IPS-NIHi11 (cell line): ENCODE measurements at regions not wholly inside any gene's neighbourhood (a gene's known extent, or its start where the extent isn't known, plus 50 kb on each side); places are given as distances from the start of the nearest gene placed in this dataset.
A peak's percentile ranks its signal among the peaks of the same experiment; 100 is the strongest.

Source experiments
- DNase-seq: peaks from one replicate; pipeline ENCODE4 v3.0.0; 2012; ENCODE audit warnings: mixed read lengths, low spot score

DNA sequence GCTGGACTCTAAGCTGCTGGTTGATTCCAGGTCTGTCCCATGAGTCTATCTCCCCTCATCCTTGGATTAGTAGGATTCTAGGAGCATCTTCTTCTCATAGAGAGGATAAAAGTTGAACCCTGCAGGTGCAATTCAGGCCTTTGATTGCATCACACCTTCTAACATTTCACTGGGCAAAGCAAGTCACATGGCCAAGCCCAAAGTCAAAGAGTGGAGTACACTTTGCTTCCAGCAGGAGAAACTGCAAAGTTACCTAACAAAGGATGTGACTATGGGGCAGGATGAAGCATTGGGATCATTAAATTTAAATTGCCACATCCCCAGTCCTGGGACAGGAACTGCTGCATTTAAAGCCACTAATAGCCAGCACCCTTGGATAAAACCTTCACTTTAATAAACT lies 51.0 kb upstream of the EGFLAM start:
- no peak for DNase-seq

DNA sequence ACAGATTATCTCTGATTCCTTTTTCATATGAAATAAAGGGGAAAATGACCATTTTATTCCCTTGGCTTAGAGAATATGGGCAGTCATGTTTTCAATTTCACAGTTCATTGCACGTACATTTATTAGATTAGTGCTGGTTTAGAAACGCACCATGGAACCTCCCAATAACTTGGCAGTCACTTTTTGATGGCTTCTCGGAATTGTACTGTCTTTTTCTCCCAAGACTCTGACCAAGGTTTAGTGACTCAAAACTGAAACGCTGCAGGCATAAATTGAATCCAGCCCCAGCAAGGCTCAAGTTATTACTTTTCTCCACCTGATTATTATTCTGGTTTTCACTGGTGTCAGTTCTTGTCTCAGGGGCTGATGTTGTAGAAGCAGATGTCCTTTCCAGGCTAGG lies 55.6 kb upstream of the EGFLAM start:
- DNase-seq, result no peak

DNA sequence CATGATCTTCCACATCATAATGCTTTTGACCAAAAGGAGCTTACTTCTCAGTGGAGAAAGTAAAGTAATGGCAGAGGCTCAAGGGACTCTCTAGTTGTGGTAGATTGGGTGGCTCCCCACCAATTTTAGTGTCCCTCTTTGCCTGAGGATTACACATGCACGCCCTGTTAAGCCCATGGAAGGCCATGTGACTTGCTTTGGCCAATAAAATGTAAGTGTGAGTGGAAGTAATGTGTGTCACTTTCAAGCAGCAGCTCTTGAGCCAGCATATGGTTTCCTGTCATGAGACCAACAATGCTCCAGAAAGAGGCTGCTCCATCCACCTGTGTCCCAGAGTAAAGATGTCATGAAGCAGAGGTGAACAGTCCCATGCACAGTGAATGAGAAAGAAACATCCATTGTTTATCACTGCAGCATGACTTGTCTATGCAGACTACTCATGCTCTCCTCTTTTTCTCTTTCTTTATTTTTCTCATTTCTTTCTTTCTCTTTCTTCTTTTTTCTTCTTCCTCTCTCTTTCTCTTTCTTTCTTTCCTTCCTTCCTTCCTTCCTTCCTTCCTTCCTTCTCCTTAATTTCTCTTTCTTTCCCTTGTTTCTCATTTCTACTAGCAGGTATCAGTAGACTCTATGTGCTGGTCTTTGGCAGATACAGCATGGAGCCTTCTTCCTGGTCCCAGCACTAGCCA lies 57.3 kb upstream of the EGFLAM start:
- no peak for DNase-seq

DNA sequence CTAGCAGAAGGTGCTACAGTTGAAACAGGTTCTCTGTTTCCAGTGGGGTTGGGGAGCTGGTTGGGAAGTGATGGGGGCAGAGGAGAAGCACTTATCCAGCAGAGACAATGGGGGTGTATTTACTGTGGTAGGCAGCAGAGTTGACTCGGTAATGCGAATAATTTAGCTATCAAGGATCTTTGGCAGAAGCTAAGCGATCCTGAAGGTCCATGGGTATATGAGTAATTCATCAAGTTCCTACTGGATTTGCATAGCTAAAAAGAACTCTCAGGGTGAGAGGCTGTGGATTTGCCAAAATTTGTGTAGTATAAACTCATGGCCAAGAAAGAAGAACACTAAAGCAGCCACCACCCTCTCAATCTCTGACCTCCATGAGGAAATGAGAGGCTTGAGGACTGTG lies 61.2 kb upstream of the EGFLAM start:
- DNase-seq, result no peak

- DNase-seq, result peak; percentile 90
These were observed 65.3 kb upstream of the EGFLAM start for GRCh38 chr5:38193015-38193581.

GRCh38 chr5:38191693-38192092 lies 66.7 kb upstream of the EGFLAM start:
- no peak for DNase-seq

GRCh38 chr5:38190111-38190510 lies 68.2 kb upstream of the EGFLAM start:
- DNase-seq, result no peak

- DNase-seq, result peak; percentile 20
These were observed 69.3 kb upstream of the EGFLAM start for GRCh38 chr5:38189081-38189504.

GRCh38 chr5:38188591-38188990 lies 69.8 kb upstream of the EGFLAM start:
- DNase-seq, result no peak

GRCh38 chr5:38187532-38187931 lies 70.8 kb upstream of the EGFLAM start:
- DNase-seq, result no peak

- DNase-seq, result no peak
These were observed 73.7 kb upstream of the EGFLAM start for GRCh38 chr5:38184627-38185026.

DNA sequence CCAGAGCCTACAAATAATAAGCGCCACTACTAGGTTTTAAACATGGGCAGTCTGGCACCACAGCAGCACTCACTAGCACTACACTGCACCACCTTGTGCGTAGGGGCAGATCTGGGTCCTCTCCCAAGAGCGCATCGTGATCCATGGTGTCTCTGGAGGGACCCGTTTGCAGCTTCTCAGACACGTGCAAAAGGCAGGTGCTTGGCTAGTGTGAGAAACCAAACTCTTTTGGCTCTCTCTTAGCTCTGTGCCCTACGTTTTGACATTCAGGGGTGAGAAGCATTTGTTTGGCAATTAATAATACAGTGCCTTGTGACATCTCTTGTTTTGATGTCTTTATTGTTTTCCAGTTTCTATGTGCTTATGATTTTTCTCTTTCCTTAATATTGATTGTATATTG lies 75.4 kb upstream of the EGFLAM start:
- no peak for DNase-seq

DNA sequence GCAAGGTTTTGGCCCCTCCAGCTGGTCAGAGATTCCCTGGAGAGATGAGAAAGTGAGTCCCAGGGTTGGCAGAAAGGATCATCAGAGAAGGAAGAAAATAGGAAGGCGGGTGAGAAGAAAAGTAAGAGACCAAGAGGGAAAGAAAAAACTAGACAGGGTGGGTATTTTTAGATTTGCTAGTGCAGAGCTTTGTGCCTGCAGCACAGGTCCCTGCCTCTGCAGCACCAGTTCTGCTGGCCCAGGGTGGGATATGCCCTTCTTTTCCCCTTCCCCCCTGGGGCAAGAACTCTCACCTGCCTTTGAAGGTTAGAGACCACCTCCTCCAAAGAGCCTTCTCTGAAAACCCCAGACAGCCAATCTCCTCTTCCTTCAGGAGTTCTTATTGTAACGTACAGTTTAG lies 90.3 kb upstream of the EGFLAM start:
- no peak for DNase-seq

DNA sequence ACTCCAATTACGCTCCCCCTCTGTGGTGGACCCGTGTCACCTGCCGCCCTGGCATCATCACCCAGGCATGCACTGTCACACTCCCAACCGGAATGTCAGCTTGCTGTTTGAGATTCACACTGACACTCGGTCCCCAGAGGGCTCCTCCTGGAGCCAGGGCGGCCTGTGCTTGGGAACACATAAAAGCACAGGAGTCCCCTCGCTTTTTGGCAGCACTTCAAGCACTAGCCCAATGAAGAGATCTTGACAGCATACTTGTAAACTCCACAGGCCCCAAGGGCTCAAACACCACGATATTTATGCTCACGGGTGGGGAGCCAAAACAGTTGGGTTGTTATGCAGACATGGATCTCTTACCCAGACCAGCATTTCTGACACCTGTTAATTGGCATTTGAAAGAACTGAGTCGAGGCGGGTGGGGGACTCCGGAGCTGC lies 90.8 kb upstream of the EGFLAM start:
- DNase-seq, result peak; percentile 31

- DNase-seq, result no peak
These were observed 91.5 kb upstream of the EGFLAM start for GRCh38 chr5:38166832-38167231.

- no peak for DNase-seq
These were observed 92.9 kb upstream of the EGFLAM start for GRCh38 chr5:38165435-38165834.

GRCh38 chr5:38164776-38165399 lies 93.5 kb upstream of the EGFLAM start:
- DNase-seq, result no peak

DNA sequence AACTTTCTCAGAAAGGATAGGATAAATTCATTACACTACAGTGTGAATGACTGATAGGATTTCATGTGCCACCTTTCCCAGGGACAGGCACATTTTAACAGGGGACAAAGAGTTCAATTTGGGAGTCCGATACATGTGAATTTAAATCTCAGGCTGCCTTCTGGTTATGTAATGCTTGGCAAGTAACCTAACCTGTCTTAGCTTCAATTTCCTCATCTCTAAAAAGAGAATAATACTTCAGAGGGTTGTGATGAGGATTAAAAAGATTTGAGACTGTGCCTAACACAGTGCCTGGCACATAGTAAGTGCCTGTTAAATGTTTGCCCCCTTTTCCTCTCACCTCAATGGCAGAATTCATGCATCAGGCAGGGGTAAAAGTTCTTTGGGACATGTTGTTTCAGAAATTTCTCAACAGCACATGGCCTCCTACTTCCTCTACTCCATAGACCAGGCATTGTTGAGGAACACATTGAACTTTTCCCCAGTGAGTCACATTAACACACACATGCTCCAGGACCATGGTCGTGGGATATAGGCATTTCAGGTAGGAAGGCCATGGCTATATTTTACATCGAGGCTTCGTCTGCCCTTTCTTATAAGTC lies 94.6 kb upstream of the EGFLAM start:
- no peak for DNase-seq

GRCh38 chr5:38162625-38163024 lies 95.7 kb upstream of the EGFLAM start:
- DNase-seq, result no peak

- DNase-seq, result no peak
These were observed 101.3 kb upstream of the EGFLAM start for GRCh38 chr5:38157024-38157423.

GRCh38 chr5:38154615-38155204 lies 103.6 kb upstream of the EGFLAM start:
- no peak for DNase-seq

DNA sequence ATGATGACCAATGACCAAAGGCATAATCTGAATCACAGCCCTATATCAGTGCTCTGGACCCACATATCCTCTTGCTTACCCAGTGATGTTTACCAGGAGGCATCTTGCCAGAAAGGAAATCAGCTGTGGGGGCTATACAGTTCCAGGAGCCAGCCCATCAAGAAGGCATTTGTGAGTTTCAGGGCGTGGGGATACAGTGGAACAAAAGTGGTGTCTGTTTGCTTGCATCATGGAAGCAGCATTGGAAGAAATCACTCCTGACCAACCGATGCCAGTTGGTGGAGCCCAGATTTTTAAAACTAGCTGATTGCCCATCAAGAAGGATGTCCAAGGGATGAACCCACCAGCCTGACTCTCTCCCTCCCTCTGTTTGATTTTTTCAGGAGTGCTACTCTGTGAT lies 106.5 kb upstream of the EGFLAM start:
- no peak for DNase-seq

DNA sequence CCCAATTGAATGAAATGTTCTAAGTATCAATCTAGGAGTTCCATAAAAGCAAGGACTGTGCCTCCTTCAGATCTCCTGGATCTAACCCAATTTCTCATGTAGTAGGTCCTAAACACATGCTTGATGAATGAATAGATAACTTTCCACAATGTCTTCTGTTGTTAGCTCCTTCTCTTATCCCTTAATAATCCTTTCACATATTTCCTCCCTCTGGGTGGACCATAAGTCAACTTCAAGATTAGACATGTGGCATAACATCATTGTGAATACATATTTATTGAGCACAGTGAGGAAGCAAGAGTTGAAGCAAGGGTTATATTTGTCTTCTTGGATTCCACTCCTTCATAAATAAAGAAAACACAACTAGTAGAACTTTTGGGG lies 108.6 kb upstream of the EGFLAM start:
- no peak for DNase-seq
